ENCODE measurements at regions not wholly inside any gene's neighbourhood (a gene's known extent, or its start where the extent isn't known, plus 50 kb on each side); places are given as distances from the start of the nearest gene placed in this dataset.
"Not testable (repeated sequence)": the region's sequence is repeated elsewhere in the genome, so short reads cannot be mapped to it uniquely, and the experiment has no call there.

DNA sequence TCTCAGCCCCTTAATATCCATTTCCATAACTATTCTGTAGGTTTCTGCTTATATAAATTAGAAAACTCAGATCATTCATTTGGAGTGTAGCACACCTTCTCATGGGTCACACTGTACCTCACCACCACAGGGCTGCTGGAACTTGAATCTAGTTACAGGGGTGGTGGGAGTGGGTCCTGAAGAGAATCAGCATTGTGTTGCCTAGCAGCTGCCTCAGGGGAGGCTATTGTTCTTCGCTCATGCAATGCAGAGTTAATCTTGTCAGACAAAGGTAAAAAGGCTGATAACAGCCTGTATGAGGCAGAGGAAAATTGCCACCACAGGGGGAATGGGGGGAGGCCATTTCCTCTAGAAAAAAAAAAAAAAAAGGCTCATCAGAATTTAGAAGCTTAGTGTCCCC lies 496.0 kb upstream of the ADGRB3 start:
- no peak for FAIRE-seq

DNA sequence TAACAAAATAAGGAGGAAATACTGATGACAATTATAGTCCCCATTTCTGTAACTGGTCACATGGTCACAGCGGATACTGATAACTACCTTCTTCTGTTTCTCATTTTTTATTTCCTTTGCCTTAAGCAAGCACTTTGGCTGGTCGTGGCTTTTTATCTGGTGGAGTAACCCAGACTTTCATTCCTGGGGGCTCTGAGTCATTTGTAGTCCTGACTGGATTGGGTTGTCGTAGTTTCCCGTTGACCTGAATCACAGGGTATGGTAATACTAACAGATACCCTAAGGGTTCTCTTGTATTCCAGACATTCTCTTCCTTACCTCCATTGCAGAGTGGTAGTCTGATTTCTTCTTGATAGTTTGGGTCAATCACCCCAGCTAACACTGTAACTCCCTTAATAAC lies 500.3 kb upstream of the ADGRB3 start:
- FAIRE-seq = no peak

DNA sequence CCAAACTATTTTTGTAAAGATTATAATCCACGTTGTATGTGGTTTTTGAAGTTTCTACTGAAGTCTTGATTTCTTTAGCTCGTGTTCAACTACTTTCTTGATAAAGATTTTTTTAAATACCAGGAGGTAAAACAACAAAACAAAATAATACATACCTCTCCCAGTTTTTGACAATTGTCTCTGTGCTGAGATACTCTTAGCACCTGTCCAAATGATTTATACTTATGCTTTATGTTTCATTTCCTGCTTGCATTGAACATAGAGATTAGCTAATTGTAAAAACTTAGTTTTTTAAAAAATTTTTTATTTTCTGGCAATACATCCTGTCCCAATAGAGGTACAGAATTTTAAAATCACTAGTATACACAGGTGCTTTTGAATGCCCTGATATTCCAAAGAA lies 506.9 kb upstream of the ADGRB3 start:
- no peak for FAIRE-seq

DNA sequence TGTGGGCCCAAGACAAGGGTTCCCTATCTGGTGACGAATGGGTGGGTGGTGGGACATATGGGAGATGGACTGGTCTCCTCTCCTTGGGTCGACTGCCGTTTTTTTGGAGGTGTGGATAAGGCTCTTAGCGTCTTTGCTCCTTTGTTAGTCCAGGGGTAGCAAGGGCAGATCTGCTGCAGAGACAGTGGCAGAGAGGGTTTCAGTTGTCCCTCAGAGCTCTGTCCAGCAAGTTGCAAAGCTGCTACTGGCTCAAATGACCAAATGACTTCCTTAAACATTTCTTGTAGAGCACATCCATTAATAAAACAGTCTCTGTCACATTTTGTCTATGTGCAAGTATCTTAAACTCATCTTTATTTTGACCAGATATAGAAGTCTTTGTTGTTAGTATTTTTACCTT lies 508.0 kb upstream of the ADGRB3 start:
- FAIRE-seq = no peak

DNA sequence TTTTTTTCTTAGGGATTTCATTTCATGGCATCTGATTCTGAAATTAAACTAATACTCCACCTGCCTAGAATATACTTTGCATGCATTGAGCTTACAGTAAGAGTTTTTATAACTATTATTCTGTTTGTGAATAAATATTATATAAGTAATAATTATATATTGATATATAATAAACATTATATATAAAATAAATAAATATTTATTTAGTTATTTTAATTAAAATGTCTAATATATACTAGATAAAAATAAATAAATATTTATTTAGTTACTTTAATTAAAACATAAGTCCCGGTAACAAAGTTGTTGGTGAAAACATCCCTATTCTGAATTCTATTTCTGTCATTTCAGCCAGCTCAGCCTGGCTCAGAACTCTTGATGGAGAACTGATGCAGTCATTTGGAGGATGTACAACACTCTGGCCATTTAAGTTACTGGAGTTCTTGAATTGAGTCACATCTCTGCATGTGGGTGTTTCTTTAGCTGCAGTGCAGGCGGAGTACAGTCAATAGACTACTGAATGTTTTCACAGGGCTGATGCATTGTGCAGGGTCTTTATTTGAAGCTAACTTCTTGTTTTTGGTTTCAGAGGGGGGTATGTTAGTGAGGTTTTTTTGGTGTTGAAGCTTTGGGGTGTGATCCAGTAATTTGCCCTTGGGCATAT lies 508.9 kb upstream of the ADGRB3 start:
- peak; percentile 90 for FAIRE-seq

DNA sequence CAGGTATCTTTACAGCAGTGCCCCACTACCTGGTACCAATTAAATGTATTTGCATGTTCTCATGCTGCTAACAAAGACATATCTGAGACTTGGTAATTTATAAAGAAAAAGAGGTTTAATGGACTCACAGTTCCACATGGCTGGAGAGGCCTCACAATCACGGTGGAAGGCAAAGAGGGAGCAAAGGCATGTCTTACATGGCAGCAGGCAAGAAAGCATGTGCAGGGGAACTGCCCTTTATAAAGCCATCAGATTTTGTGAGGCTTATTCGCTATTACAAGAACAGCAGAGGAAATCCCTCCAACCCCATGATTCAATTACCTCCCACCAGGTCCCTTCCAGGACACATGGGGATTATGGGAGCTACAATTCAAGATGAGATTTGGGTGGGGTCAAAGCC lies 512.1 kb upstream of the ADGRB3 start:
- FAIRE-seq = not testable (repeated sequence)

DNA sequence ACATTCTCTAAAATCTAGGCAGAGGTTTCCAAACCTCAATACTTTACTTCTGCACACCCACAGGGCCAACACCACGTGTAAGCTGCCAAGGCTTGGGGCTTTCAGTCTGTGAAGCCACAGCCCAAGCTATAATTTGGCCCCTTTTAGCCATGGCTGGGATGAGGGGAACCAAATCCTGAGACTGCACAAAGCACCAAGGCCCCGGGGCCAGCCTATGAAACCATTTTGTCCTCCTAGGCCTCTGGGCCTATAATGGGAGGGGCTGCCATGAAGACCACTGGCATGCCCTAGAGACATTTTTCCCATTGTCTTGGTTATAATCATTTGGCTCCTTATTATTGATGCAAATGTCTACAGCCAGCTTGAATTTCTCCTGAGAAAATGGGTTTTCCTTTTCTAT lies 513.0 kb upstream of the ADGRB3 start:
- FAIRE-seq = no peak

DNA sequence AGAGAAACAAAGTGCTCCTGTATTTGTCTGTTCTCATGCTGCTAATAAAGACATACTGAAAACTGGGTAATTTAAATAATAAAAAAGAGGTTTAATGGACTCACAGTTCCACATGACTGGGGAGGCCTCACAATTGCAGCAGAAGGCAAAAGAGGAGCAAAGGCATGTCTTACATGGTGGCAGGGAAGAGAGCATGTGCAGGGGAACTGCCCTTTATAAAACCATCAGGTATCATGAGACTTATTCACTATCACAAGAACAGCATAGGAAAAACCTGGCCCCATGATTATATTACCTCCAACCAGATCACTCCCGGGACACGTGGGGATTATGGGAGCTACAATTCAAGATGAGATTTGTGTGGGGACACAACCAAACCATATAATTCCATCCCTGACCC lies 514.1 kb upstream of the ADGRB3 start:
- FAIRE-seq = not testable (repeated sequence)

DNA sequence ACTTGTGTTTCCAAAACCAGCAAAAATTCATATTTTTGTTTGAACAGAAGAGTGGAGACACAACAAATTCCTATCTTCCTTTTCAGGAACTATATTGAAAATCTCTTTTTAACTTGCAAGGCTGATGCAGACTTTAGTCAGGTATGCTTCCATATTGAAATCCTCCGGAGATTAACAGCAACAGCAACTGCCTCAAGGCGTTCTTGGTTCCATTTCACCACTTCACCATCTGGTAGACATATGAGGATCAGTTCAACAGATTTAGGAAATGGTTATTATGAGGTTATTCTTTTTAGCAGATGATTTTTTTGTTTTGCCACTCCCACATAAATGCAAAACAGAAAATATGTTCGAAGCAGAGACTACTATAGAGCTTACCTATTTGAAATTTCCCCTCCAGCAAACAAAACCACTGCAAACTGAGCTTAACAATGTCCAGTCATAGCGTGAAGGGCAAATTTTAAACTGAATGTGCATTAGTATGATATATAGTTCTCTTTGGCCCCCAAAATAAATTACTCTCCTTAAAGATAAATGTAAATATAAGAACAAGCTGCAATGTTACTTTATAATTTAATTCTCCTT lies 520.5 kb upstream of the ADGRB3 start:
- FAIRE-seq = no peak

DNA sequence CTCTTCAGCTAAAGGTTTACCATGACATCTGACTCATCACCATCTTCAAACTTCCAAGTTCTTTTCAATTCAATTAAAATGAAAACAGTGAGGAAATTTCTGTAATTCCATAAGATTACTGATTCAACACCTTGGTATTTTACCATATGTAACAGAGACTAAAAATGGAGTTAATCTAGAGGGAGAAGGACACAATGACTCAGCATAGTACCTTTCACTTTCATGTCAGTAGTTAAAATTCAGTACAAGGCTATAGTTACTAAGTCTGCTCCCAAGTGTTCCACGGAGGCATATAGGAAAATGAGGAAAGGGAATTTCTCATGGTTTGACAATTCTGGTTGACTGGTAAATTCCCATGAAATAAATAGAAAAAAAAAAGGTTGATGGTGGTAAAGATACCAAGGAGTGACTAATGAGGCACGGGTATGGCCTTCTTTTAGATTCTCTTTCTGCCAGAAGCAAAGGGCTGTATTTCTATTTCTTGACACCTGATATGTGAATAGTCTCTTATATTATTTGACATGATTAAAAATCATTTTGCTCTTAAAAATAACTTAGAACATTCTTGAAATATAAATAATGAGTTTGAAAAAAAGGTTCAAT lies 526.7 kb upstream of the ADGRB3 start:
- FAIRE-seq = no peak

DNA sequence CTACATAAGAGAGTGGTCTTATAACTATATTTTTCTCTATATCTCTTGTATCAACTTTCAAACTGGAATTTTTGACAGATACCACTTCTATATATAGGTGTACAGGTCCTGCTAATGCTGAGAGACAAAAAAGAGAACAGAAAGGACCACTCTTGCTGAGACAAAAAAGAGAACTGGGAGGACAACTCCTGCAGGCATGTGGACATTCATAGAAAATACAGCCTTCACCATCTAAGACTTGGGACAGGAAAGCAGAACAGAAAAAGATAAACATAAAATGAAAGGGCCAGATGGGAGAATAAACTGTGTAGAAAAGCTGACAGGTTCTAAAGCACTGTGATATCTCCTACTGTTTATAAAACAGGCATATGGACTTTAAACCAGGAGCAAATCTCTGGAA lies 541.0 kb upstream of the ADGRB3 start:
- FAIRE-seq = no peak

DNA sequence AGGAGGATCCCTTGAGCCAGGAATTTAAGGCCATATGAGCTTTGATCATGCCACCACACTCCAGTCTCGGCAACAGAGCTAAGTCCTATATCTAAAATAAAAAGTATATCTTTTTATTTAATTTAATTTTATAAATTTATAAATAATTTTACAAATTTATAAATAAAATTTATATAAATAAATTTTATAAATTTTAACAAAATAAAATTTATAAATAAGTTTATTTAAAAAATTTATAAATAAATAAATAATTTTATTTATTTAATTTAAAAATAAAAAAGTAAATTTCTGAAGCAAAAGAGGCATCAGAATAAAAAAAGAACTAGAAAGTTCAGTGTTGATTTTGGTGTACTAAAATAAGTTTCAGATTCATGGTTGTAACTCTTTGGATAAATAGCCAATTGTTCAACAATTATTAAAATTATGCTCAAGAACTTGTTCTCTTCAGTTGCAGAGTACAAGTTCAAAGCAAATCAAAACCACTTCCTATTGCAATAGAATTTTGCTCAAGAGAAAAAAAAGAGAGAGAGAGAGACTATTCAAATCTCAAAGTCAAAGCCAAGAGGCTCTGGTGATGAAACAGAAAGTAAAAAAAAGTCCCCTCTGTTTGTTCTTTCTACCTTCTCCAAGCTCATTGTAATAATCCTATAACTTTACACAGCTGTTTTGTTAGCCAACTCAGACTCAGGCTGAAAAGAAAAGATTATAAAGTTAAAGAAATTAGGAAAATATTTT lies 547.5 kb upstream of the ADGRB3 start:
- peak; percentile 97 for FAIRE-seq

DNA sequence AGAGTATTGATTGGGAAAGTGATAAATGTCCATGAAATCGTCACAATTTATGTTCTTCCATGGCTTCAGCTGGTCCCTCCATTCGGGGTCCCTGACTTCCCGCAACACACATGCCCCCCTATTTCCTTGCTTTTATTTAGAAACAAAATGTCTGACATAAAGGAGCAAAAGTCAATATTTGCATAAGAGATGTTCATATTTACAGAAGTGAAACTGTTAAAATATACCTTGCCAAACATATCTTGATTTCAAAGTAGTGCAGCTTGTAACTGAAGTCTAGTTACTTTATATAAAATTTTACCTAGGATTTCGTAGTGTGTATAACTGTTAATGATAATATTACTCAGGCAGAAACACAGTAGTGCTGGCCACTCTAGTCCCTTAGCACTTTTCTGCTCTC lies 548.9 kb upstream of the ADGRB3 start:
- no peak for FAIRE-seq

DNA sequence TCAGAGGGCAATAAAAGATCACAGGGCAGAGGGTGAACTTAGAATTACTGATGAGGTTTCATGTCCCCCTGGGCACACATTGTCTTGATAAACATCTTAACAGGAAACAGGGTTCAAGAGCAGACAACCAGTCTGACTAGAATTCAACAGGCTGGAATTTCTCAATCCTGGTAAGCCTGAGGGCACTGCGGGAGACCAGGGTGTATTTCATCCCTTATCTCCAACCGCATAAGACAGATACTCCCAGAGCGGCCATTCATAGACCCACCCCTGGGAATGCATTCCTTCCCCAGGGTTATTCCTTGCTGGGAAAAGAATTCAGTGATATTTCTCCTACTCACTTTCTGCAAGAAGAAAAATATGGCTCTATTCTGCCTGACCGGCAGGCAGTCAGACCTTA lies 549.5 kb upstream of the ADGRB3 start:
- FAIRE-seq = not testable (repeated sequence)

DNA sequence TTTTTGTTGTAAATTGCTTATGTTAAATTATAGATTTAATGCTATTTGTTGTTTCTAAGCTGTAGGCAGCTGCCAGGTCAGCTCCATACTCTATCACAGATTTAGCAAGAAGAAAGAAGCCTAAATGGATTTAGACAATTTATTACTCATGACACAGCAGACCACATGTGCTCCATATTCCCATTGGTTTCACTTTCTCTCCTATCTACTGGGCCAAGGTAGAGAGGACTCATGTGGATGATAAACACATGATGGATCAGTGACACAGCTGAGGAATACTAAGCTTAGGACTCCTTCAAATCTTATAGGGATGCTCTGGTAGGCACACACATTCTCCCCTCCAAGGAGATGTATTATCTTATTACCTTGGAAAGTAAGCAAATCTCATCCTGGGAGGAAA lies 553.0 kb upstream of the ADGRB3 start:
- FAIRE-seq = no peak

DNA sequence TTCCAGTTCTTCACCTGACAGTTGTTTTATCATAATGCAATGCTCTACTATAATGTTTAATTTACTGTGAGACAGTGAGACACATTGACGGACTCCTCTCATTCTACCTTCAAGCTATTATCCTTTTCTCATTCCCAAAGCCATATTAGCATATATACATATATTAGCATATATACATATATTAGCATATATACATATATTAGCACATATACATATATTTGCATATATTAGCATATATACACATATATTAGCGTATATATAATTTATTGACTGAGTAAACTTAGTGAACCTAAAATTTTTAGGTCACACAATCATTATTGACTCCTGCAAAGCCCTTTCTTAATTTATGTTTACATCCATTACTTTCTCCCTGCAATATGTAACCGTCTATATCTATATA lies 555.0 kb upstream of the ADGRB3 start:
- FAIRE-seq = no peak

DNA sequence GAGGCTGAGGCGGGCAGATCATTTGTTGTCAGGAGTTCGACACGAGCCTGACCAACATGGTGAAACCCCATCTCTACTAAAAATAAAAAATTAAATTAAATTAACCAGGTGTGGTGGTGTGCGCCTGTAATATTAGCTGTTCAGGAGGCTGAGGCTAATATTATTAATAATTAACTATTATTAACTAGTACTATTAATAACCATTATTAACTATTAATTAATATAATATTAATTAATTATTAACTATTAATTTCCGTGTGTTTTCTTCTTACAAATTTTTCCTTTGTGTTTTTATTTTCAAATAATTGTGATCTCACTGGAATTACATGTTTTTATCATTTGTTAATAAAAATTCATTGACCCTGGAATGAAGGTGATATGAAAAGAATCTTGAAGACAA lies 557.4 kb upstream of the ADGRB3 start:
- FAIRE-seq = no peak

DNA sequence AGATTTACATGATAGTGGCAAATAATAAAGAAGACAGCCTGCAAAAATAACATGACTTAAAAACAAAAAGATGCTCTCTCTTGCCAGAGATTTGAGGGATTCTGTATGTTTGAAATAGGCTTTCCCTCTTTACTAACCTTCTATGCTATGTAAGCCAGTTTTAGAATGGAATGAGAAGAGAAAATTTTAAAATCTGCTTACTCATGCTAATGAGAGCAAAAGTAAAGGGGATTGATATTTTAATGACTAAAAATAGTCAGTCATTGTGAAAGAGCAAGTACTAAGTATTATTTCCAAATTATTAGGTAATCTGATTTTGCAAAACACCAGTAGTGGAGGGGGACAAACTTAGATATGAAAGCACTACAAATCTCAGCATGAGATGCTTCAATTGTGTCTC lies 563.3 kb upstream of the ADGRB3 start:
- no peak for FAIRE-seq

DNA sequence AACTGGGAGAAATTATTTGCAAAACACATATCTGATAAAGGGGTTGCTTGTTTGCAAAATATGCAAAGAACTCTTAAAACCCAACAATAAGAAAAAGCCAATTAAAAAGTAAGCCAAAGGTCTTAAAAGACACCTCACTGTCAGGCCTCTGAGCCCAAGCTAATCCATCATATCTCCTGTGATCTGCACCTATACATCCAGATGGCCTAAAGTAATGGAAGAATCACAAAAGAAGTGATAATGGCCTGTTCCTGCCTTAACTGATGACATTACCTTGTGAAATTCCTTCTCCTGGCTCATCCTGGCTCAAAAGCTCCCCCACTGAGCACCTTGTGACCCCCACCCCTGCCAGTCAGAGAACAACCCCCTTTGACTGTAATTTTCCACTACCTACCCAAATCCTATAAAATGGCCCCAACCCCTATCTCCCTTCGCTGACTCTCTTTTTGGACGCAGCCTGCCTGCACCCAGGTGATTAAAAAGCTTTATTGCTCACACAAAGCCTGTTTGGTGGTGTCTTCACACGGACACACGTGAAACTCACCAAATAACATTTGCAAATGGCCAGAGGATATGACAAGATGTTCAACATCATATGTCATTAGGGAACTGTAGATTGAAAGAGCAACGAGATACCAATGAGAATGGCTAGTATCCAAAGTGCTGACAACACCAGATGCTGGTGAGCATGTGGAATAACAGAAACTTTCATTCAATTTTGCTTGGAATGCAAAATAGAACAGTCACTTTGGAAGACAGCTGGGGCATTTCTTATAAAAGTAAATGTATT lies 565.0 kb upstream of the ADGRB3 start:
- no peak for FAIRE-seq

DNA sequence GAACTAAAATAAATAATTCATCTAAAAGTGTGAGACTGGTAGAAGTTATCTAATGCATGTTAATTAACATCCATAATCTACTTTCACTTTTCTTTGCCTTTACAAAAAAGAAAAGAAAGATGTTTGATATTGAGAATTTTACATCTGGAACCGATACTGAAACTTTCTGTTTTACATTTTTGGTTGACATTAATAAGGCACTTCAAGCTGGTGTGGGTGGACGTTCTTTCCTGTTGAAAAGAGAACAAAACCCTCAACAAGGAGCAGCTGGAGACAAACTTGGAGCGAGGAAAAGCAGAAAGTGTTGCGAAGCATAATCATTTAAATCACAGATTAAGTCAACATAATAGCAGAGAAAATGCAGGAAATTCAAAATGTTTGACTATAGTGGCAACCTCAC lies 575.2 kb upstream of the ADGRB3 start:
- FAIRE-seq = no peak

DNA sequence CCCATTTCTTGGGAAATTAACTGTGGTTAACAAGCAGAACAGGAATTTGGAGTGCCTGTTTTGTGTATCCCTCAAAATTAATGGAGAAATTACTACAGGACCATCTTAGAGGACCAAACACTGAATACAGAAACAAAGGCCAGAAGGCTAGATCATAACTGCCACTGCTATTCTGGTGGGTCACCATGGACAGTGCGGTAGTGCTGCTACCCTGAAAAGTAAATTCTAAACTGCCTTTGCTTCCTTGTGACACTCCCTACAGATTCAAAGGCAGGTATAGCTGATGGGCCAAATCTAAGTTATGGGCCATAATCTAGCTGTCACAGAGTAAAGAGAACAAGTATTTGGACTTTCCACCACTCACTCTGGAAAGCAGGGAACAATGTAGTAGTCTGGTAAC lies 575.8 kb upstream of the ADGRB3 start:
- FAIRE-seq = no peak

DNA sequence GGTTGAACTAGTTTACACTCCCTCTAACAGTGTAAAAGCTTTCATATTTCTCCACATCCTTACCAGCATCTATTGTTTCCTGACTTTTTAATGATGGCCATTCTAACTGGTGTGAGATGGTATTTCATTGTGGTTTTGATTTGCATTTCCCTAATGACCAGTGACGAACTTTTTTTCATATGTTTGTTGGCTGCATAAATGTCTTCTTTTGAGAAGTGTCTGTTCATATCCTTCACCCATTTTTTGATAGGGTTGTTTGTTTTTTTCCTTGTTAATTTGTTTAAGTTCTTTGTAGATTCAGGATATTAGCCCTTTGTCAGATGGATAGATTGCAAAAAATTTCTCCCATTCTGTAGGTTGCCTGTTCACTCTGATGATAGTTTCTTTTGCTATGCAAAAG lies 578.5 kb upstream of the ADGRB3 start:
- not testable (repeated sequence) for FAIRE-seq

DNA sequence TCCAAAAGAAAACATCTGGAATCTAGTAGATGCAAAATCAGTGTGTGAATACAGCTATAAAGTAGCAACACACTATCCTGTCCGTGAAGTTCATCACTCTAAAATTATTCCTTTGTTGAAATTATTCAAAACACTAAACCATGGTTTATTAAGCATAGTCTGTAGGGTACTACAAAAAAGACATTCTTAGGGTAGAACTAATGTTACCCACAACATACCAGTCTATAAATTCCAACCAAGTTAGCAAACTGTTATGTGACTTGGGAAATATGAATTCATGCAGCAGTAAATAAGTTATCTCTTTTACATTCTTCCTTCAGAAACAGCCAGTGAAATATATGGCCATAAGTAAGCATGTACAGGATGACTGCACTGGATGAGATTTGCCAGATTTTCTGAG lies 580.3 kb upstream of the ADGRB3 start:
- no peak for FAIRE-seq
